GM20000 (cell line): ENCODE measurements at regions not wholly inside any gene's neighbourhood (a gene's known extent, or its start where the extent isn't known, plus 50 kb on each side); places are given as distances from the start of the nearest gene placed in this dataset.

Source experiments
- DNase-seq: peaks from one replicate; pipeline ENCODE4 v3.0.0; 2012; ENCODE audit warnings: low spot score
- CTCF ChIP-seq: IDR thresholded peaks from 2 replicates; pipeline ENCODE4 v1.5.1; 2012; ENCODE audit warnings: mild to moderate bottlenecking, control low read depth; ENCODE audit errors: extremely low read depth, missing control alignments

GRCh38 chr12:116630762-116631161, 71.6 kb downstream of the MAP1LC3B2 start:
- DNase-seq: no peak
- no peak for TF ChIP-seq CTCF

- no peak for DNase-seq
- no peak for TF ChIP-seq CTCF
Observed at GRCh38 chr12:116629480-116629879, 70.3 kb downstream of the MAP1LC3B2 start.

DNA sequence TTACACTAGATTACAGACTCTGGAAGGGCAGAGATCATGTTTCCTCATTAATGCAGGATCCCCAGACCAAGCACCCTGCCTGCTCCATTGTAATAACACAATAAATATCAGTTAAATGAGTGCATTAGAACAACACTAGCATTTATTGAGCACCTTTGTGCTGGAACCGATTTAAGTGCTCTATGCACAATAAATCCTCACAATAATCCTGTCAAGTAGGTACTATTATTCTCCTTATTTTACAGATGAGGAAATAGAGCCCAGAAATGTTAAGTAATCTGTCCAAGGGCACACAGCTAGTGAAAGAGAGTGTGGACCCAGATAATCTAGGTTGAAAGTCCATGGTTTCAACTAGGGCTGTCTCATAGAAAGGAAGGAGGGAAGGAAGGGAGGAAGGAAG, 69.8 kb downstream of the MAP1LC3B2 start:
- DNase-seq: no peak
- no peak for TF ChIP-seq CTCF

GRCh38 chr12:116628450-116628793, 69.2 kb downstream of the MAP1LC3B2 start:
- DNase-seq: no peak
- TF ChIP-seq CTCF: no peak
